Esophagus (tissue), 2 donors: ENCODE measurements at regions not wholly inside any gene's neighbourhood (a gene's known extent, or its start where the extent isn't known, plus 50 kb on each side); places are given as distances from the start of the nearest gene placed in this dataset.
A peak's percentile ranks its signal among the peaks of the same experiment; 100 is the strongest.
"Not testable (repeated sequence)": the region's sequence is repeated elsewhere in the genome, so short reads cannot be mapped to it uniquely, and the experiment has no call there.

Experiments used
- H3K27ac ChIP-seq, 2 donors: one replicate each; pipeline ENCODE4 v1.5.1; 2013; ENCODE audit warnings: low read depth in 2 of 2, mild to moderate bottlenecking in 2 of 2, inconsistent platforms in 1 of 2, low read length in 1 of 2, moderate library complexity in 1 of 2
- H3K27me3 ChIP-seq, 2 donors: one replicate each; pipeline ENCODE4 v1.6.1; 2013; ENCODE audit warnings: low read length in 2 of 2, control low read depth in 1 of 2, mild to moderate bottlenecking in 1 of 2; ENCODE audit not compliant: insufficient read depth in 2 of 2, control insufficient read depth in 1 of 2
- H3K36me3 ChIP-seq, 2 donors: one replicate each; pipeline ENCODE4 v1.6.1; 2013; ENCODE audit warnings: low read length in 1 of 2; ENCODE audit not compliant: control insufficient read depth in 2 of 2, insufficient read depth in 2 of 2
- H3K4me1 ChIP-seq, 2 donors: one replicate each; pipeline ENCODE4 v1.6.1; 2013; ENCODE audit warnings: low read length in 1 of 2; ENCODE audit not compliant: control insufficient read depth in 2 of 2, insufficient read depth in 2 of 2
- H3K4me3 ChIP-seq, 2 donors: one replicate each; pipeline ENCODE4 v1.5.1; 2013; ENCODE audit warnings: low read length in 2 of 2, mild to moderate bottlenecking in 2 of 2, low read depth in 1 of 2, moderate library complexity in 1 of 2
- H3K9me3 ChIP-seq, 2 donors: one replicate each; pipeline ENCODE4 v1.6.1; 2013; ENCODE audit warnings: mild to moderate bottlenecking in 2 of 2, low read depth in 1 of 2, low read length in 1 of 2, moderate library complexity in 1 of 2; ENCODE audit not compliant: control insufficient read depth in 2 of 2, insufficient read depth in 1 of 2
- WGBS, 2 donors: extraction: QIAGEN DNeasy Blood & Tissue Kit; methylation state at CpG; one replicate each; pipeline ENCODE4 v1.1.7; 2013; 5-methylcytosine and 5-hydroxymethylcytosine counted together
- donor health status: healthy with polysubstance abuse.
- donor health status: Bipolar disorder and iron deficiency.

- H3K27me3 ChIP-seq = no peaks in the 10 kb centered on the region
- H3K4me1 ChIP-seq = no peaks in the 10 kb centered on the region
- H3K27ac ChIP-seq = no peak overlapping the region
- peaks cover 0 to 3% of the 10 kb centered on the region in 2 donors for H3K36me3 ChIP-seq
- H3K9me3 ChIP-seq = no peaks in the 10 kb centered on the region
- H3K4me3 ChIP-seq = no peak overlapping the region
- 85 to 89% methylated on average over 3 of the region's 3 CpGs for WGBS, 2 donors
These were observed 289.5 kb upstream of the MKLN1 start for GRCh38 chr7:131038153-131038552.

- H3K9me3 ChIP-seq = no peaks in the 10 kb centered on the region
- H3K27ac ChIP-seq = no peak overlapping the region
- no peak overlapping the region for H3K4me3 ChIP-seq
- no peaks in the 10 kb centered on the region for H3K4me1 ChIP-seq
- 52 to 53% methylated on average over 2 of the region's 2 CpGs for WGBS, 2 donors
- H3K36me3 ChIP-seq = peaks cover 0 to 3% of the 10 kb centered on the region in 2 donors
- H3K27me3 ChIP-seq = no peaks in the 10 kb centered on the region
These were observed 288.3 kb upstream of the MKLN1 start for GRCh38 chr7:131039355-131039762.

GRCh38 chr7:131039836-131040235 lies 287.8 kb upstream of the MKLN1 start:
- H3K4me1 ChIP-seq = no peaks in the 10 kb centered on the region
- H3K36me3 ChIP-seq = peaks cover 0 to 3% of the 10 kb centered on the region in 2 donors
- no peaks in the 10 kb centered on the region for H3K9me3 ChIP-seq
- no peak overlapping the region for H3K4me3 ChIP-seq
- no peak overlapping the region for H3K27ac ChIP-seq
- no peaks in the 10 kb centered on the region for H3K27me3 ChIP-seq
- 76 to 78% methylated on average over 3 of the region's 3 CpGs for WGBS, 2 donors

GRCh38 chr7:131040467-131040932 lies 287.2 kb upstream of the MKLN1 start:
- peaks cover 0 to 3% of the 10 kb centered on the region in 2 donors for H3K36me3 ChIP-seq
- 3% methylated on average over 6 of the region's 6 CpGs for WGBS, 2 donors
- no peaks in the 10 kb centered on the region for H3K27me3 ChIP-seq
- H3K4me1 ChIP-seq = no peaks in the 10 kb centered on the region
- no peak overlapping the region for H3K27ac ChIP-seq
- no peaks in the 10 kb centered on the region for H3K9me3 ChIP-seq
- H3K4me3 ChIP-seq = peak overlapping the region in 1 of 2 donors; percentile 7

GRCh38 chr7:131041012-131041695 lies 286.5 kb upstream of the MKLN1 start:
- H3K27ac ChIP-seq, H3K4me1 ChIP-seq, H3K4me3 ChIP-seq, H3K9me3 ChIP-seq, H3K36me3 ChIP-seq, H3K27me3 ChIP-seq: not testable (repeated sequence)
- 95 to 97% methylated on average over 17 of the region's 17 CpGs for WGBS, 2 donors

- H3K27ac ChIP-seq = no peak overlapping the region
- H3K4me3 ChIP-seq = no peak overlapping the region
- H3K36me3 ChIP-seq = peaks cover 0 to 3% of the 10 kb centered on the region in 2 donors
- no peaks in the 10 kb centered on the region for H3K27me3 ChIP-seq
- H3K4me1 ChIP-seq = no peaks in the 10 kb centered on the region
- no peaks in the 10 kb centered on the region for H3K9me3 ChIP-seq
- 77 to 82% methylated on average over 7 of the region's 7 CpGs for WGBS, 2 donors
These were observed 285.2 kb upstream of the MKLN1 start for GRCh38 chr7:131042269-131043160.

- no peak overlapping the region for H3K27ac ChIP-seq
- 83 to 88% methylated on average over 1 of the region's 1 CpG for WGBS, 2 donors
- peaks cover 0 to 3% of the 10 kb centered on the region in 2 donors for H3K4me1 ChIP-seq
- H3K27me3 ChIP-seq = no peaks in the 10 kb centered on the region
- no peaks in the 10 kb centered on the region for H3K36me3 ChIP-seq
- H3K4me3 ChIP-seq = no peak overlapping the region
- no peaks in the 10 kb centered on the region for H3K9me3 ChIP-seq
These were observed 282.1 kb upstream of the MKLN1 start for GRCh38 chr7:131045526-131045925.

- H3K36me3 ChIP-seq = no peaks in the 10 kb centered on the region
- H3K4me1 ChIP-seq = peaks cover 0 to 3% of the 10 kb centered on the region in 2 donors
- no peaks in the 10 kb centered on the region for H3K27me3 ChIP-seq
- 87 to 100% methylated on average over 1 of the region's 1 CpG for WGBS, 2 donors
- no peak overlapping the region for H3K27ac ChIP-seq
- no peaks in the 10 kb centered on the region for H3K9me3 ChIP-seq
- H3K4me3 ChIP-seq = no peak overlapping the region
These were observed 281.4 kb upstream of the MKLN1 start for GRCh38 chr7:131046246-131046645.

- Histone ChIP-seq H3K27me3 (no peaks in the 10 kb centered on the region), H3K4me3 (no peak overlapping the region), H3K9me3 (no peaks in the 10 kb centered on the region), H3K4me1 (peaks cover 0 to 3% of the 10 kb centered on the region in 2 donors), H3K27ac (no peak overlapping the region), H3K36me3 (no peaks in the 10 kb centered on the region)
- 60 to 70% methylated on average over 2 of the region's 2 CpGs for WGBS, 2 donors
These were observed 279.9 kb upstream of the MKLN1 start for GRCh38 chr7:131047651-131048304.
